Transverse colon (tissue), 4 donors: ENCODE measurements at regions not wholly inside any gene's neighbourhood (a gene's known extent, or its start where the extent isn't known, plus 50 kb on each side); places are given as distances from the start of the nearest gene placed in this dataset.

Experiments
- DNase-seq: peaks from one replicate; pipeline ENCODE4 v3.0.0-alpha.2; 2019
- H3K27ac ChIP-seq, 4 donors: fragments of 200-600 bp; sonication (generic); 2 replicates each; pipeline ENCODE4 v1.5.1; 2016 to 2018; ENCODE audit warnings: inconsistent platforms in 4 of 4
- H3K27me3 ChIP-seq: fragments of 200-600 bp; sonication (generic); 2 replicates; pipeline ENCODE4 v1.5.1; 2017; ENCODE audit warnings: inconsistent platforms
- H3K36me3 ChIP-seq, 4 donors: fragments of 200-600 bp; sonication (generic); 2 replicates each; pipeline ENCODE4 v1.5.1; 2017 to 2019; ENCODE audit warnings: inconsistent platforms in 4 of 4
- H3K4me1 ChIP-seq, 4 donors: fragments of 200-600 bp; sonication (generic); 2 replicates each; pipeline ENCODE4 v1.5.1; 2017 to 2020; ENCODE audit warnings: inconsistent platforms in 4 of 4
- H3K4me3 ChIP-seq, 4 donors: fragments of 200-600 bp; sonication (generic); 1 replicate in 1 of 4; 2 replicates in 3 of 4; pipeline versions ENCODE4 v1.5.1 to v1.6.1; 2017 to 2019; ENCODE audit warnings: inconsistent platforms in 4 of 4
- H3K9me3 ChIP-seq, 2 donors: fragments of 200-600 bp; sonication (generic); 2 replicates each; pipeline ENCODE4 v1.5.1; 2017 to 2019; ENCODE audit warnings: inconsistent platforms in 2 of 2
- CTCF ChIP-seq, 5 experiments: fragments of 200-600 bp in 3 of 5; fragments of 450-650 bp in 2 of 5; sonication (generic) in 3 of 5; IDR thresholded peaks; 1 replicate in 2 of 5; 2 replicates in 3 of 5; pipeline ENCODE4 v1.5.1; 2016 to 2017; ENCODE audit warnings: antibody characterized with exemption in 5 of 5, inconsistent platforms in 3 of 5, mild to moderate bottlenecking in 2 of 5, moderate library complexity in 1 of 5
- EP300 ChIP-seq: sonication (generic); formaldehyde crosslinking; IDR thresholded peaks from one replicate; pipeline ENCODE4 v1.6.1; 2017; ENCODE audit warnings: antibody characterized with exemption, low read depth
- POLR2A ChIP-seq: fragments of 450-650 bp; IDR thresholded peaks from one replicate; pipeline ENCODE4 v1.6.1; 2016; ENCODE audit warnings: antibody characterized with exemption, mild to moderate bottlenecking, moderate library complexity
- POLR2AphosphoS5 ChIP-seq, 3 donors: sonication (generic); formaldehyde crosslinking; IDR thresholded peaks; one replicate each; pipeline ENCODE4 v1.6.1; 2016; ENCODE audit warnings: antibody characterized with exemption in 3 of 3
- WGBS, 2 donors: methylation state at CpG; one replicate each; pipeline ENCODE4 v1.1.5; 2018; ENCODE audit warnings: low coverage in 1 of 2; 5-methylcytosine and 5-hydroxymethylcytosine counted together
- in situ Hi-C, 4 donors: fragments of 200-750 bp; cut with MboI; loops; one replicate each; pipeline versions ENCODE4 v1.15.0 to v1.15.1; 2017; ENCODE audit warnings: low sequenced_read_pairs in 3 of 4, low pct_ligation_motif_present in 1 of 4, low pct_unique_long_range_greater_than_20kb in 1 of 4
- intact Hi-C: fragments of 100-400 bp; cut with DNase I; formaldehyde crosslinking; loops from one replicate; pipeline ENCODE4 v1.15.1; 2023; ENCODE audit warnings: low total_unique reads

GRCh38 chr7:45978010-45978681 is 57.1 kb upstream of the IGFBP3 start:
- no peak for DNase-seq
- H3K4me3 ChIP-seq, result no peak overlapping the region
- peak overlapping the region in 3 of 4 donors; percentile 6 to 35 (median 33) for H3K27ac ChIP-seq
- H3K27me3 ChIP-seq, result no peaks in the 10 kb centered on the region
- peaks cover 0 to 8% (median 0%) of the 10 kb centered on the region in 4 donors for H3K4me1 ChIP-seq
- no peaks in the 10 kb centered on the region for H3K36me3 ChIP-seq
- intact Hi-C loops, result no loop called here
- 0 to 26% methylated on average over 3 to 11 of the region's 11 CpGs for WGBS, 2 donors
- no peaks in the 10 kb centered on the region for H3K9me3 ChIP-seq
- in situ Hi-C loops, result no loop called here
- TF ChIP-seq EP300, result no peak
- TF ChIP-seq CTCF (IDR thresholded peaks at IDR 0.05), result no peak
- TF ChIP-seq POLR2A, result no peak
- TF ChIP-seq POLR2AphosphoS5 (IDR thresholded peaks at IDR 0.05), result peak; percentile 6 to 35 (median 19)

DNA sequence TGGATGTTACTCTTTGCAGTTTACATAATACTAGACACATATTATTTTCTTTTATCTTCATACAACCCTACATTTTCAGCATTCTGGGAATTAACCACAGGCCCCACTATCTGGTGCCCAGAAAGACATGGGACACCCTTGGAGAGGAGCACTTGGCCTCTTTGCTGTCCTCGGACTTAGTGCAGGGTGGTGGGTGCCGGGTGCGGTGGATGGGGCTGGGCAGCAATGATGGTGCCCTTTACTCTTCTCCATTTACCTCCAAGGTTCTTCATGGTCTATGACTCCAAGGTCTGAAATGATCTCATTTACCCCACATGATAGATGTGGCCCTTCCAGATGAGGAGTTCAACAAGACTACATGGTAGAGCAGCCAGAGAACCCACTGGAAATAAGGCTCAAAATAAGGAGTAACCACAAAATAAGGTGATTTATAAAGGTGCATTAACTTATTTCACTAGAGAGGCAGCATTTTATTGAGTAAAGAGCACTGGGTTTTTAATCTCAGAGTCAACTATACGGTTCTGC is 56.2 kb upstream of the IGFBP3 start:
- H3K4me1 ChIP-seq, result peaks cover 0 to 8% (median 0%) of the 10 kb centered on the region in 4 donors
- no peak overlapping the region for H3K4me3 ChIP-seq
- TF ChIP-seq EP300 (no peak), POLR2AphosphoS5 (IDR thresholded peaks at IDR 0.05) (no peak), CTCF (IDR thresholded peaks at IDR 0.05) (no peak), POLR2A (no peak)
- no peak for DNase-seq
- in situ Hi-C loops (no loop called here), intact Hi-C loops (no loop called here)
- H3K36me3 ChIP-seq, result no peaks in the 10 kb centered on the region
- no peaks in the 10 kb centered on the region for H3K9me3 ChIP-seq
- no peak overlapping the region for H3K27ac ChIP-seq
- H3K27me3 ChIP-seq, result no peaks in the 10 kb centered on the region
- WGBS, 2 donors, result 44 to 84% methylated on average over 1 to 4 of the region's 4 CpGs

- in situ Hi-C loops, result no loop called here
These were observed 55.4 kb upstream of the IGFBP3 start for GRCh38 chr7:45976485-45976856.

More at GRCh38 chr7:45976485-45976856, 55.4 kb upstream of the IGFBP3 start:
- H3K4me1 ChIP-seq, result peaks cover 0 to 8% (median 0%) of the 10 kb centered on the region in 4 donors
- WGBS, 2 donors, result 70% methylated on average over 3 of the region's 3 CpGs; no CpG with 5 or more reads in 1 of the 2 donors
- no peaks in the 10 kb centered on the region for H3K27me3 ChIP-seq
- H3K27ac ChIP-seq, result no peak overlapping the region
- H3K36me3 ChIP-seq, result no peaks in the 10 kb centered on the region
- no peak for TF ChIP-seq POLR2A
- TF ChIP-seq POLR2AphosphoS5 (IDR thresholded peaks at IDR 0.05), result no peak
- TF ChIP-seq EP300, result no peak
- no peak for TF ChIP-seq CTCF (IDR thresholded peaks at IDR 0.05)
- no peaks in the 10 kb centered on the region for H3K9me3 ChIP-seq
- no peak overlapping the region for H3K4me3 ChIP-seq
- intact Hi-C loops, result no loop called here
- no peak for DNase-seq
